ENCODE measurements at regions not wholly inside any gene's neighbourhood (a gene's known extent, or its start where the extent isn't known, plus 50 kb on each side); places are given as distances from the start of the nearest gene placed in this dataset.

DNA sequence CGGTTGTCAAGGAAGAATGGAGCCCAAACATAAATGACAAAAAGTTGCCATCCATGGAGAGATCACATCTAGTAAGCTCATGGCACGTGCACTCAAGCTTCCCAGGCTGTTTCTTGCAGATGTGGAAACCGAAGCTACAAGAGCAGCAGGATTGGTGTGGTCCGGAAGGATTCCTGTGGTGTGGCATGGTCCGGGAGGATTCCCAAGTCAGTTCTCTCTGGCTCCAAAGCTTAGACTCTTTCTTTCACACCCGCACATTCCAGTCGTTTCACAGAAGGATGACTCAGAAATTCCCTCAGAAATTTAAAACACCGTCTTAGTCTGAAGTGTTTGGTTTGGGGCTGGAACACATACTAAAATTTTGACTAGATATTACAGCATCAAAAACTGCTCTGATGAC, 78.0 kb upstream of the DRD2 start:
- Histone ChIP-seq H4K20me1 (replicated peaks; ENCODE audit: control insufficient read depth, extremely low read depth, insufficient read depth, low read length) (no peaks in the 10 kb centered on the region), H3K27me3 (ENCODE audit: control insufficient read depth in 2 of 2, insufficient read depth in 2 of 2, low read length in 2 of 2) (no peaks in the 10 kb centered on the region), H3K4me2 (ENCODE audit: insufficient read depth, low read length) (no peak overlapping the region), H3K9me1 (replicated peaks; ENCODE audit: control insufficient read depth, extremely low read depth, insufficient read depth, low read length) (no peaks in the 10 kb centered on the region), H2AFZ (ENCODE audit: low read depth, low read length) (no peak overlapping the region), H3K36me3 (ENCODE audit: control insufficient read depth in 2 of 2, extremely low read depth in 1 of 2, insufficient read depth in 2 of 2, low read length in 2 of 2) (no peaks in the 10 kb centered on the region), H3K27ac (ENCODE audit: insufficient read depth, low read depth, low read length) (no peak overlapping the region), H3K9me3 (replicated peaks; ENCODE audit: control insufficient read depth, insufficient read depth, low read length) (no peaks in the 10 kb centered on the region), H3K9ac (replicated peaks; ENCODE audit: extremely low read depth, insufficient read depth, low read length) (no peak overlapping the region), H3K79me2 (ENCODE audit: control insufficient read depth, insufficient read depth, low read length) (no peaks in the 10 kb centered on the region), H3K4me3 (replicated peaks in 1 of 3; ENCODE audit: insufficient read depth in 1 of 3, low read depth in 1 of 3, low read length in 3 of 3) (no peak overlapping the region), H3K4me1 (ENCODE audit: control insufficient read depth, extremely low read depth, insufficient read depth, low read length) (no peaks in the 10 kb centered on the region)
- ChIA-PET CTCF (interaction anchor here (1.4 kb wide), 1 partner anchor 965 kb away, joined by 3 read pairs; no protein-coding TSS in a partner anchor), POLR2A (no interaction called here)
- DNase-seq (ENCODE audit: low read depth, low spot score) (no peak), FAIRE-seq (no peak)
- no TSS peak for BruUV-seq (replicated peaks)
- intact Hi-C loops (cut with micrococcal nuclease): no loop called here
- dilution Hi-C loops (cut with MboI; ENCODE audit: extremely low pct_ligation_motif_present, low sequenced_read_pairs): no loop called here
- no peak for TF ChIP-seq GATA2 (IDR thresholded peaks at IDR 0.05; ENCODE audit: insufficient read depth, insufficient read length, low read depth, low read length)
- no peak for TF ChIP-seq EZH2 (IDR thresholded peaks at IDR 0.05; ENCODE audit: borderline replicate concordance, low read depth, low read length, severe bottlenecking)

DNA sequence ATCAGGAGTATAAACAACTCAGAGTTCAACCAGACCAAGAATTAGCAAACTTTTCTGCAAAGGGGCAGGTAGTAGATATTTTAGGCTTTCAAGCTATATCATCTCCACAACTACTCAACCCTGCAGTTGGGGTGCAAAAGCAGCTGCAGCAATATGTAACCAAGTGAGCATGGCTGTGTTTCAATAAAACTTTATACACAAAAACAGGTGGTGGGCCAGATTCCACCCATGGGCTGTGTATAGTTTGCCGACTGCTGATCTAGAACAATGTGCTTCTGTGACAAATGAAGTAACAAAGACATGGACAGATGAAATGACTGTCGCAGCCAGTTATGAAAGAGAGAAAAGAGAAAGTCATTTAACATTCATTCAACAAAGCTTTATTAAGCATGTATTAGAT, 77.1 kb upstream of the DRD2 start:
- Histone ChIP-seq H3K27me3 (ENCODE audit: control insufficient read depth in 2 of 2, insufficient read depth in 2 of 2, low read length in 2 of 2) (no peaks in the 10 kb centered on the region), H3K36me3 (ENCODE audit: control insufficient read depth in 2 of 2, extremely low read depth in 1 of 2, insufficient read depth in 2 of 2, low read length in 2 of 2) (no peaks in the 10 kb centered on the region), H3K27ac (ENCODE audit: insufficient read depth, low read depth, low read length) (no peak overlapping the region), H3K9me3 (replicated peaks; ENCODE audit: control insufficient read depth, insufficient read depth, low read length) (no peaks in the 10 kb centered on the region), H3K79me2 (ENCODE audit: control insufficient read depth, insufficient read depth, low read length) (no peaks in the 10 kb centered on the region), H3K4me3 (replicated peaks in 1 of 3; ENCODE audit: insufficient read depth in 1 of 3, low read depth in 1 of 3, low read length in 3 of 3) (no peak overlapping the region), H3K9ac (replicated peaks; ENCODE audit: extremely low read depth, insufficient read depth, low read length) (no peak overlapping the region), H3K9me1 (replicated peaks; ENCODE audit: control insufficient read depth, extremely low read depth, insufficient read depth, low read length) (no peaks in the 10 kb centered on the region), H4K20me1 (replicated peaks; ENCODE audit: control insufficient read depth, extremely low read depth, insufficient read depth, low read length) (no peaks in the 10 kb centered on the region), H3K4me2 (ENCODE audit: insufficient read depth, low read length) (no peak overlapping the region), H3K4me1 (ENCODE audit: control insufficient read depth, extremely low read depth, insufficient read depth, low read length) (no peaks in the 10 kb centered on the region), H2AFZ (ENCODE audit: low read depth, low read length) (no peak overlapping the region)
- dilution Hi-C loops (cut with MboI; ENCODE audit: extremely low pct_ligation_motif_present, low sequenced_read_pairs): no loop called here
- TF ChIP-seq, protein P1, sequence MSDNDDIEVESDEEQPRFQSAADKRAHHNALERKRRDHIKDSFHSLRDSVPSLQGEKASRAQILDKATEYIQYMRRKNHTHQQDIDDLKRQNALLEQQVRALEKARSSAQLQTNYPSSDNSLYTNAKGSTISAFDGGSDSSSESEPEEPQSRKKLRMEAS (IDR thresholded peaks at IDR 0.05; ENCODE audit: insufficient read depth, insufficient read length): no peak
- no peak for TF ChIP-seq POLR2A (IDR thresholded peaks at IDR 0.05; ENCODE audit: low read depth, low read length)
- TF ChIP-seq FOS (IDR thresholded peaks at IDR 0.05; ENCODE audit: borderline replicate concordance, insufficient read depth, low read length): no peak
- no TSS peak for BruUV-seq (replicated peaks)
- DNase-seq (ENCODE audit: low read depth, low spot score) (no peak), FAIRE-seq (no peak)
- ChIA-PET CTCF (no interaction called here), POLR2A (no interaction called here)
- intact Hi-C loops (cut with micrococcal nuclease): no loop called here

Measured in endothelial cell of umbilical vein (primary cell).